ENCODE measurements at regions not wholly inside any gene's neighbourhood (a gene's known extent, or its start where the extent isn't known, plus 50 kb on each side); places are given as distances from the start of the nearest gene placed in this dataset.

DNA sequence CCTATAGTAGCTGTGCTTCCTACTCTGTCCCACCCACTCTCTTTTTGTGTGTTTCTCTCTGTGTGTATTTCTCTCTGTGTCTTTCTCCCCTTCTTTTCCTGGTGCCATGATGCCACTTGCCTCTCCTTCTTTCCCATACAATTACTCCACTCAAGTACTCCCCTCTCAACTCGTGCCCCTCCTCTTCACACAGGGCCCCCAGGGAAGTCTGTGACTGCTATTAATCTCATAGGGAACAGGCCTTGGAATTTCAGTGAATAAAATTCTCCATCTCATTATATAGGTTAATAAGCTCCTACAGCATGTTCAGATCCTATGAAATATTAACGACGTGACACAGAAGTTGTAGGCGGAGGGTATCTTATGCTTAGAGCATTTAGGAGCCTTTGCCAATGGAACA lies 205.9 kb upstream of the EPHA4 start:
- Histone ChIP-seq H3K27me3 (ENCODE audit: insufficient read depth, poor library complexity, severe bottlenecking) (no peaks in the 10 kb centered on the region), H3K27ac (replicated peaks) (no peak overlapping the region), H3K4me3 (replicated peaks; ENCODE audit: insufficient read depth, low read length) (no peak overlapping the region)
- TF ChIP-seq SPI1 (IDR thresholded peaks at IDR 0.05; ENCODE audit: borderline replicate concordance, low read depth): no peak
- TF ChIP-seq, protein P1, sequence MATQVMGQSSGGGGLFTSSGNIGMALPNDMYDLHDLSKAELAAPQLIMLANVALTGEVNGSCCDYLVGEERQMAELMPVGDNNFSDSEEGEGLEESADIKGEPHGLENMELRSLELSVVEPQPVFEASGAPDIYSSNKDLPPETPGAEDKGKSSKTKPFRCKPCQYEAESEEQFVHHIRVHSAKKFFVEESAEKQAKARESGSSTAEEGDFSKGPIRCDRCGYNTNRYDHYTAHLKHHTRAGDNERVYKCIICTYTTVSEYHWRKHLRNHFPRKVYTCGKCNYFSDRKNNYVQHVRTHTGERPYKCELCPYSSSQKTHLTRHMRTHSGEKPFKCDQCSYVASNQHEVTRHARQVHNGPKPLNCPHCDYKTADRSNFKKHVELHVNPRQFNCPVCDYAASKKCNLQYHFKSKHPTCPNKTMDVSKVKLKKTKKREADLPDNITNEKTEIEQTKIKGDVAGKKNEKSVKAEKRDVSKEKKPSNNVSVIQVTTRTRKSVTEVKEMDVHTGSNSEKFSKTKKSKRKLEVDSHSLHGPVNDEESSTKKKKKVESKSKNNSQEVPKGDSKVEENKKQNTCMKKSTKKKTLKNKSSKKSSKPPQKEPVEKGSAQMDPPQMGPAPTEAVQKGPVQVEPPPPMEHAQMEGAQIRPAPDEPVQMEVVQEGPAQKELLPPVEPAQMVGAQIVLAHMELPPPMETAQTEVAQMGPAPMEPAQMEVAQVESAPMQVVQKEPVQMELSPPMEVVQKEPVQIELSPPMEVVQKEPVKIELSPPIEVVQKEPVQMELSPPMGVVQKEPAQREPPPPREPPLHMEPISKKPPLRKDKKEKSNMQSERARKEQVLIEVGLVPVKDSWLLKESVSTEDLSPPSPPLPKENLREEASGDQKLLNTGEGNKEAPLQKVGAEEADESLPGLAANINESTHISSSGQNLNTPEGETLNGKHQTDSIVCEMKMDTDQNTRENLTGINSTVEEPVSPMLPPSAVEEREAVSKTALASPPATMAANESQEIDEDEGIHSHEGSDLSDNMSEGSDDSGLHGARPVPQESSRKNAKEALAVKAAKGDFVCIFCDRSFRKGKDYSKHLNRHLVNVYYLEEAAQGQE (IDR thresholded peaks at IDR 0.05; ENCODE audit: insufficient replicate concordance, low read depth): no peak
- no peak for TF ChIP-seq POLR2AphosphoS5 (IDR thresholded peaks at IDR 0.05; ENCODE audit: low read depth)
- TF ChIP-seq, protein P2, sequence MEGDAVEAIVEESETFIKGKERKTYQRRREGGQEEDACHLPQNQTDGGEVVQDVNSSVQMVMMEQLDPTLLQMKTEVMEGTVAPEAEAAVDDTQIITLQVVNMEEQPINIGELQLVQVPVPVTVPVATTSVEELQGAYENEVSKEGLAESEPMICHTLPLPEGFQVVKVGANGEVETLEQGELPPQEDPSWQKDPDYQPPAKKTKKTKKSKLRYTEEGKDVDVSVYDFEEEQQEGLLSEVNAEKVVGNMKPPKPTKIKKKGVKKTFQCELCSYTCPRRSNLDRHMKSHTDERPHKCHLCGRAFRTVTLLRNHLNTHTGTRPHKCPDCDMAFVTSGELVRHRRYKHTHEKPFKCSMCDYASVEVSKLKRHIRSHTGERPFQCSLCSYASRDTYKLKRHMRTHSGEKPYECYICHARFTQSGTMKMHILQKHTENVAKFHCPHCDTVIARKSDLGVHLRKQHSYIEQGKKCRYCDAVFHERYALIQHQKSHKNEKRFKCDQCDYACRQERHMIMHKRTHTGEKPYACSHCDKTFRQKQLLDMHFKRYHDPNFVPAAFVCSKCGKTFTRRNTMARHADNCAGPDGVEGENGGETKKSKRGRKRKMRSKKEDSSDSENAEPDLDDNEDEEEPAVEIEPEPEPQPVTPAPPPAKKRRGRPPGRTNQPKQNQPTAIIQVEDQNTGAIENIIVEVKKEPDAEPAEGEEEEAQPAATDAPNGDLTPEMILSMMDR (IDR thresholded peaks at IDR 0.05; ENCODE audit: insufficient read depth, low read length): no peak
- no peak for TF ChIP-seq GABPA (IDR thresholded peaks at IDR 0.05; ENCODE audit: low read depth)
- DNase-seq (ENCODE audit: low read depth in 1 of 2, low spot score in 1 of 2): no peak

DNA sequence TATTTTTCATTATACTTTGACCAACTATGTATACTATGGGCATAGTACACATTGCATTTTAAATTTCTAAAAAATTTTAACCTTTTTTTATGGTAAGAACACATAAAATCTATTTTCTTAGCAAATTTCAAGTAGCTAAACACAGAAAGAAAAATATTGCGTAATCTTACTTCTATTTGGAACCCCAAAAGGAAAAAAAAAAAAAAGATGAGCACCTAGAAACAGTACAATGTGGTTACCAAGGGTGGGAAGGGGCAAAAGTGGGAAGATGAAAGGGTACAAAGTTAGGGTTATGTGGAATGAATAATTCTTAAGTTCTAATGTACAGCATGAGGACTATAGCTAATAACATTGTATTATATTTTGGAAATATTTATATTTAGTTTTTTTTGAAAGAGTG lies 205.0 kb upstream of the EPHA4 start:
- TF ChIP-seq POLR2AphosphoS5 (IDR thresholded peaks at IDR 0.05; ENCODE audit: low read depth): no peak
- TF ChIP-seq, protein P2 (IDR thresholded peaks at IDR 0.05; ENCODE audit: insufficient read depth, low read length): no peak
- TF ChIP-seq SPI1 (IDR thresholded peaks at IDR 0.05; ENCODE audit: borderline replicate concordance, low read depth): no peak
- no peak for TF ChIP-seq GABPA (IDR thresholded peaks at IDR 0.05; ENCODE audit: low read depth)
- TF ChIP-seq, protein P1 (IDR thresholded peaks at IDR 0.05; ENCODE audit: insufficient replicate concordance, low read depth): no peak
- Histone ChIP-seq H3K4me3 (replicated peaks; ENCODE audit: insufficient read depth, low read length) (no peak overlapping the region), H3K27ac (replicated peaks) (no peak overlapping the region), H3K27me3 (ENCODE audit: insufficient read depth, poor library complexity, severe bottlenecking) (no peaks in the 10 kb centered on the region)
- no peak for DNase-seq (ENCODE audit: low read depth in 1 of 2, low spot score in 1 of 2)

DNA sequence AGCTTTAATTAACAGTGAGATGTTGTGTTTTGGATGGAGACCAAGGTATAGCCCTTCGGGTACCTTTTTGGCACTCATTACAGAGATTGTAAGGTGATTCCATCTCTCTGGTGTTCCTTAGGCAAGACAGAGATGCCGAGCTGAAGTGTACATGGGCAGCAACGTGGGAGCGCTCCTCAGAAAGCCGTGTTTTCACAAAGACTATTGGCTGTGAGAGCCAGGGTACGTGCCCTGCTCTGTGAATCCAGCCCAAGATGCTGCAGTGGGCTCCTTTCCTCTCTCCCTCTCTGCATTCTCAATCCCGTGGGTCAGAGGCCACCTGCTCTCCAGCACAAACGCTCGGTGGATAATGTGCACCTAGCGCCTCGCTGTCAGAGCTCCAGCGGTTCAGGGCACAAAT lies 203.0 kb upstream of the EPHA4 start:
- no peak for DNase-seq (ENCODE audit: low read depth in 1 of 2, low spot score in 1 of 2)
- TF ChIP-seq POLR2AphosphoS5 (IDR thresholded peaks at IDR 0.05; ENCODE audit: low read depth) (no peak), SPI1 (IDR thresholded peaks at IDR 0.05; ENCODE audit: borderline replicate concordance, low read depth) (no peak), GABPA (IDR thresholded peaks at IDR 0.05; ENCODE audit: low read depth) (no peak)
- TF ChIP-seq, protein P2 (IDR thresholded peaks at IDR 0.05; ENCODE audit: insufficient read depth, low read length): no peak
- TF ChIP-seq, protein P1 (IDR thresholded peaks at IDR 0.05; ENCODE audit: insufficient replicate concordance, low read depth): no peak
- no peak overlapping the region for H3K4me3 ChIP-seq (replicated peaks; ENCODE audit: insufficient read depth, low read length)
- H3K27ac ChIP-seq (replicated peaks): no peak overlapping the region
- H3K27me3 ChIP-seq (ENCODE audit: insufficient read depth, poor library complexity, severe bottlenecking): no peaks in the 10 kb centered on the region
